HG02973 (cell line): ENCODE measurements at regions not wholly inside any gene's neighbourhood (a gene's known extent, or its start where the extent isn't known, plus 50 kb on each side); places are given as distances from the start of the nearest gene placed in this dataset.

ENCODE experiments used
- ATAC-seq: cut with Tn5 transposase; IDR thresholded peaks from one replicate; pipeline ENCODE4 v1.9.1; 2021; ENCODE audit warnings: moderate library complexity; ENCODE audit not compliant: unreplicated experiment

GRCh38 chr1:78415165-78415564 lies 75.6 kb upstream of the PTGFR start:
- ATAC-seq = no peak

DNA sequence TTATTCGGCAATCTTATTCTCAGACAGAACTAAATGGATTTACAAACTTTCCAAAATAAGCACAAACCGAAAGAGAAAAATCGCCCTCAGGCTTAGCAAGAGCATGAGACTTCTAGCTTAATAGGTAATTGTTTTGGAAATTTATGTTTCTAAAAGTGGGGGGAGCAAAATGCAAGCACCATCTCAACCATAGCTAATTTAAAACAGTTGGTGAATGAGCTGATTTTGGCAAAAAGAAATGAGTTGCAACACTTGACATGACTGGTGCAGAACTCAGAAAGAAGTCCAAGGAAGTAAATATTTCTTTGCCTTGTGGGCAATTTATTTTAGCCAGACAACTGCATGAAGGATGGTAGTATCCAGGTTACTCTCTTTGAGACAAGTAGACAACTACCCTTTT lies 71.5 kb upstream of the PTGFR start:
- no peak for ATAC-seq

GRCh38 chr1:78420181-78420580 lies 70.6 kb upstream of the PTGFR start:
- ATAC-seq = no peak

DNA sequence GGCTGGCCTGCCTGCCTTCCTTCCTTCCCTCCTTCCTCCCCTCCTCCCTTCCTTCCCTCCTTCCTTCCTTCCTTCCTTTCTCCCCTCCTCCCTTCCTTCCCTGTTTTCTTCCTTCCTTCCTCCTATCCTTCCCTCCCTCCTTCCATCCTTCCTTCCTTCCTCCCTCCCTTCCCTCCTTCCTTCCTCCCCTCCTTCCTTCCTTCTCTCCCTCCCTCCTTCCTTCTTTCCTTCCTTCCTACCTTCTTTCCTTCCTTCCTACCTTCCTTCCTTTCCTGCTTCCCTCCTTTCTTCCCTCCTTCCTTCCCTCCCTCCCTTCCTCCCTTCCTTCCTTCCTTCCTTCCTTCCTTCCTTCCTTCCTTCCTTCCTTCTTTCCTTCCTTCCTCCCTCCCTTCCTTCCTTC lies 70.1 kb upstream of the PTGFR start:
- no peak for ATAC-seq

DNA sequence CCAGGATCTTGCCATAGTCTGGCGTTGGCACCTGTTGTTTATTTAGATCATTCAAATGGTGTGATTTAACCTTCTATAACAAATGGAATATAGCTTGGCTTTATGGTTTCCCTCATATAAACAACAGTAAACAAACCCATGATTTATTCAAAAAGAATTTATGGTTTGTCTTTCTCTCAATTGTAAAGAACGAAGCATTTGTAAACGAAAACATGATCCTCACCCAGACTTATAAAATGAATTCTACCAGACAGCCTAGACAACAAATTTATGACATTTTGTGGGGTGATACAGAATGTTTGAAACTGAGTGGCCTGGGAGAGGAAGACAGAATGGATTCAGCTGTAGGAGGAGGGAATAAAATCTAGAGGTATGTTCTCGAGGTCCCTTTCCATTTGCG lies 66.1 kb upstream of the PTGFR start:
- ATAC-seq = no peak

DNA sequence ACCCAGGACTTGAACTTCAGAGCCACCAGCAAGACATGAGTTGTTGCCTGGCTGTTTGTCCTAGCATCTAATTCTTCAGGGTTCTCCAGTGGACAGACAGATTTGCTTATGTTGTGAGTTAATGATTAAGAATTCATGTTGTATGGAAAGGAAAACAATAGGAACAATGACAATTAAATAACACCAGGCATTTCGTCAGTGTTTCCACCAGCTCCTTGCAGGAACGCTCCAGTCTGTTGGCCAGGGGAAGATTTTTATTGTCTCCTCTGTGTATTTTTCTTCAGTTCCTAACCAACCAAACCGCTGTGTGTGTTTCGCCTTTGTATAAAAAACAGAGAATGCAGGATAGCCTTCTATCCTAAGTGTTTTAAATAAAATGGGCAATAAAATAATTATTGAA lies 64.4 kb upstream of the PTGFR start:
- ATAC-seq = no peak

DNA sequence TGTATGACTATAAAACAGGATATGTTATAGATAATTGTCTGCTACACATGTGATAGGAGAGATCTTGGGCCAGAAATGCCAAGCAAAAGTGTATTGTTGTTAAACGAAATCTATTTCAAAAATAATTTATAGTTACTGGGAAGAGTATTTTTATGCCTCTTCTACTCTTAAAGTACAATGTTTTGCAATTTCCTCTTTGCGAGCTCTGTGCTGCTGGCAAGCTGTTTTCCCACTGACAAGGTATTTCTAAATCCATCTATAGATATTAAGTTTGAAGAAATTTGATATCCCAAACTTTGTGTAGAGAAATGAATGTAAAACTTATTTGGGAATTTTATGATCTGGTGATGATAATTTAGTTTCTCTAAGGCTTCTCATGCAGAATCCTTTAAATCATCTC lies 63.3 kb upstream of the PTGFR start:
- no peak for ATAC-seq

DNA sequence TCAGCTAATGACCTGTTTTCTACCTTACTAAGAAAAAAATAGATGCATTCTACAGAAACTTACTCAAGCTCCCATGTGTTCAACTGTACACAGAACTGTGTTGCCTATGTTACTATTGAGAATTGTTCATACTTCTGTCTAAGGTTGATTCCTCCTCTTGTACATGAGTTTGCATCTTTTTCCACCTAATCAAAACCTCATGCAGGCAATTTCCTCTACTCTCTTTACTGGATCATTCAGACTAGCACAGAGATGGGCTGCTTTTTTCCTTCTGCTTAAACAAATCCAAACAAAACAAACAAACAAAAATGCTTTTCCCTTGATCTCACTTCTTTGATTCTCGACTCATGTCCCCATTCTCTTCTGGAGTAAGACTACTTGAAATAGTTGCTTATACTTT lies 58.8 kb upstream of the PTGFR start:
- no peak for ATAC-seq

DNA sequence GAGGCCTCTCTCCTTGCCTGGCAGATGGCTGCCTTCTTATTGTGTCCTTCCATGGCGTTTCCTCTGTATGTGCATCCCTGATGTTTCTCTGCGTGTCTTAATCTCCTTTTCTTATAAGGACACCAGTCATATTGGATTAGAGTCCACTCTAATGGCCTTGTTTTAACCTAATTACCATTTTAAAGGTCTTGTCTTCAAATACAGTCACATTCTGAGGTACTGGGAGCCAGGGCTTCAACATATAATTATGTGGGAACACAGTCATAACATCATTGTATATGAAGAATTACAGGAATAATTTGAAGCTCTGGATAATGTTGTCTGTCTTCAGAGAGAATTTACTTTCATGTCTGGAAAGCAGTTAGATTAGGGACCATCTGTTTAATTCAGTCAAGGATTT lies 56.4 kb upstream of the PTGFR start:
- ATAC-seq = no peak

DNA sequence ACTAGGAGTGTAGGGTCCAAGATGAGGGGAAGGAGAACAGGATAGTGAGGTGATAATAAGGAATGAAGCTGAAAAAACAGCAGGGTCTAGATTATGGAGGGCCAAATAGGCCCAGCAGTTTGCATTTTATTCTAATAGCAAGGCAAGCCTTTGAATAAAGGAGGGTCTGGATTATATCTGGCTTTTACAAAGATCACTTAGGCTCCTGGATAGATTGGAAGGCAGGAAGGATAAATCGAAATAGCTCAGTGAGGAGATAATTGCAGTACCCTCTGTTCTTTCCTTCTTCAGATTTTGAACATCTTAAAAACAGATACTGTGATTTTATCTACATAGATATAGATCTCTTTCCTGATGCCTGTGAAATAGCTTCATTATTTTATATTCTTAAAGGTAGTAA lies 53.8 kb upstream of the PTGFR start:
- no peak for ATAC-seq

DNA sequence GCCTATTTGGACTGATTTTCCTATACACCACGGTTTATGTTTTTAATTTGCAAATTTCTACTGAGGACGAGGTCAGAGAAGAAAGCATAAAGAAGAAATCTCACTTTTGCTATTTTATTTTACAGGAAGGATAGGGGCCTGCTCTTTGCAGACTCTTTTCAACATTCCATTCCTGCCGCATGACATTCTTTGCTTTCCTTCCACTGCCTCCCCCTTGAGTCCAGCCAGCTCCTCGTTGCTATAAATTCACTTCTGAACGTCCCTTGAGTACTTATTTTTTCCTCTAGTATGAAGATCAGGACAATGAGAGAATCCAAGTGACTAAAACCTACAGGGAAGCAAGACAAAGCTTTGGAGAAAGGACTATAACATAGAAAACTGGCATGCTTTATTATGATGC lies 53.4 kb upstream of the PTGFR start:
- no peak for ATAC-seq

DNA sequence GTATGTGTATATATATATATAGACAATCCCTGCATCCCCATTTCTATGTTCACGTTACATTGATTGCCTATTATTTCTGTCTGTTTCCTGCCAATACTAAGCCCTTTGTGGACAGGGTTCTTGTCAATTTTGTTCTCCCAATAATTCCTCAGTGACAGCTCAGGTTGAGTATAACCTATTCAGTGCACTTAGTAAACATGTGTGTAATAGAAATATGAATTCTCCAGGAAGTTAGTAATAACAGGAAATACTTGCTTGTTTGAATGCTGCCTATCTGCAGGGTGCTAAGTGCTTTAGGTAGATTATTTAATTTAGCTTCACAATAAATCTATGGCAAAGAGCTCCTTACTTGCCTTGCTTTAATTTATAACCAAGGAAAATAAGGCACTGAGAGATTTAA lies 52.8 kb upstream of the PTGFR start:
- no peak for ATAC-seq

DNA sequence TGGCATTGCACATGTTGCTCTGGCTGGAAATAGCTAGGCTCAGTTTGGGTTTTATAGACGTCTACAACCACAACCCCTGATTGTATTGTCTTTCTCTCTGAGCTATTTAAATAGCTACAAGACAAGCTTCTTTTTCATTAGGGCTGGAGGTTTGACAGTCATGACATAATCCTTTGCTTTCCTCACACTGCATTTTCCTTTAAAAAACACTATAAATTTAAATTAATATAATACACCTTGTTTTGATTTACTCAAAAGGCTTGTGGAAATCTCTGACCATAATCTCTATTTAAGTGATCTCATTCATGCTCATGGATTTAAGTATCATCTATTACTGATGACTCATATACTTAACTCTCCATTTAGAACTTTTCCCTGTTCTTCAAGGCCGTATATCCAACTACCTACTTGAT lies 50.4 kb upstream of the PTGFR start:
- ATAC-seq = no peak
